GM12872 (cell line): ENCODE measurements at regions not wholly inside any gene's neighbourhood (a gene's known extent, or its start where the extent isn't known, plus 50 kb on each side); places are given as distances from the start of the nearest gene placed in this dataset.

Experiments used
- TF ChIP-seq, protein P1 (sequence below): IDR thresholded peaks from 3 replicates; pipeline ENCODE4 v1.5.1; 2011; ENCODE audit warnings: low read depth, mild to moderate bottlenecking, low read length, moderate library complexity; ENCODE audit not compliant: insufficient read depth

DNA sequence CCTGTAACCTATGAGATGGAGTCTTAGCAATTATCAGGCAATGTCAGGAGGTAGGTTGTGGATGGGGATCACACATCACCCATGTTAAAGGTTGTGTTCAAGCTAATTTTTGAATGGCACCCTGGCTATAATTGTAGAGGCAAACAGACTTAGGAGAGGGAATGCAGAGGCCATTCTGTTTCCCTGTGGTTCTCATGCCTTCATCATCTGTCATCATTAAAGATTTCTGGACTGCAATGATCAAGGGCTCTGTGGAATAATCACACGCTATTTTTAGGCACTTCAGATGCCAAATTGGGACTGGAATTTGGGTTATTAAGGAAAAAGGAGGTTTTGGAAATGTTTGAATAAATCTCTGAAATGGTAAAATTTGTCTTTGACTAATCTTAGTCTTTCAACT lies 1065.4 kb downstream of the TAF11L14 start:
- TF ChIP-seq, protein P1, sequence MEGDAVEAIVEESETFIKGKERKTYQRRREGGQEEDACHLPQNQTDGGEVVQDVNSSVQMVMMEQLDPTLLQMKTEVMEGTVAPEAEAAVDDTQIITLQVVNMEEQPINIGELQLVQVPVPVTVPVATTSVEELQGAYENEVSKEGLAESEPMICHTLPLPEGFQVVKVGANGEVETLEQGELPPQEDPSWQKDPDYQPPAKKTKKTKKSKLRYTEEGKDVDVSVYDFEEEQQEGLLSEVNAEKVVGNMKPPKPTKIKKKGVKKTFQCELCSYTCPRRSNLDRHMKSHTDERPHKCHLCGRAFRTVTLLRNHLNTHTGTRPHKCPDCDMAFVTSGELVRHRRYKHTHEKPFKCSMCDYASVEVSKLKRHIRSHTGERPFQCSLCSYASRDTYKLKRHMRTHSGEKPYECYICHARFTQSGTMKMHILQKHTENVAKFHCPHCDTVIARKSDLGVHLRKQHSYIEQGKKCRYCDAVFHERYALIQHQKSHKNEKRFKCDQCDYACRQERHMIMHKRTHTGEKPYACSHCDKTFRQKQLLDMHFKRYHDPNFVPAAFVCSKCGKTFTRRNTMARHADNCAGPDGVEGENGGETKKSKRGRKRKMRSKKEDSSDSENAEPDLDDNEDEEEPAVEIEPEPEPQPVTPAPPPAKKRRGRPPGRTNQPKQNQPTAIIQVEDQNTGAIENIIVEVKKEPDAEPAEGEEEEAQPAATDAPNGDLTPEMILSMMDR, result no peak

DNA sequence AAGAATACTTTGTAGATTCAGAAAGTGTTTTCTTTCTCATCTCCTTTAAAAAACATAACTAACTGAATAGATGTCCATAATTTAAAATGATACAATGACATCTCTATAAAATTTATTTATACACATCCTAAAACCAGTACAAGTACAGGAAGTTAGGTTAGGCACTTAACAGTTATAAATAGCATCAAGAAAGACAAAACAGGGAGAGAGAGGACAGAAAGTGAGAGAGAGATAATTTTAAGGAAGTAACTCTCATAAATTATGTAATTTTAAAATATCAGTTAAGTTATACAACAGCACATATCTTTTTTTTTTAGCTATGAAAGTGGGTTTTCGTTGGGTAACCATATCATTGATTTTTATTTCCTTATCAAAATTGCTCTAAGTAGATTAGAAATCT lies 1068.6 kb downstream of the TAF11L14 start:
- TF ChIP-seq, protein P1, result no peak

DNA sequence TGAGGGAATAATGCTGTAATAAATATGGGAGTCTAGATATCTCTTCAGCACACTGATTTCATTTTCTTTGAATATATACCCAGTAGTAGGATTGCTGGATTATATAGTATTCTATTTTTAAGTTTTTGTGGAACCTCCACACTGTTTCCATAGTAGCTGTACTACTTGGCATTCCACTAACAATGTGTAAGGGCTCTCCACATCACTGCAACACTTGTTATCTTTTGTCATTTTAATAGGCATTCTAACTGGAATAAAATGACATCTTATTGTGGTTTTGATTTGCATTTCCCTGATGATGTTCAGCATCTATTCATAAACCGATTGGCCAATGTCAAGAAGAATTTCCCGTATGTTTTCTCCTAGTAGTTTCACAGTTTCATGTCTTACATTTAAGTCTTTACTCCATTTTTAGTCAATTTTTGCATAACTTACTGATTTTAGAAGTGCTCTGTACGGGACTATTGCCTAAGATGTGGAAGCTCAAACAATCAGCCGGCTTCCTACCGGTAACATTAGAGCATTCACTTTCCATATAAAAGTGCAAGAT lies 1078.8 kb downstream of the TAF11L14 start:
- TF ChIP-seq, protein P1, result no peak

DNA sequence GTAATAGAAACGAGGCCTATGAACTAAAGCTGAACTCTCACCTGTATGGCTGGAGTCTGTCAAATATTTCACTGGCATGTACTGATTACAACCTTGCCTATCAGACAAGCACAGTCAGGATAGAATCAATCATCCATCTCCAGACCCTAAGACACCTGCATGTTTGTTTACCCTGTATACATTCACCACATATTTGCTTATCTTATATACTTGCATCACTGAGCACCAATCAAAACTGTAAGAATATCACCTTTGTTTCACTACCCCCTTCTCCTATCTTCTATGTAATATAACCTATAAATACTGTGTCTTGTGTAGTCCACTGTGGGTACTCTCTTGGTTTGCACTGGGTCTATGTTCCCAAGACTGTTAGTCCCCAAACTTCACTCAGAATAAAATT lies 1085.7 kb downstream of the TAF11L14 start:
- TF ChIP-seq, protein P1, result no peak

DNA sequence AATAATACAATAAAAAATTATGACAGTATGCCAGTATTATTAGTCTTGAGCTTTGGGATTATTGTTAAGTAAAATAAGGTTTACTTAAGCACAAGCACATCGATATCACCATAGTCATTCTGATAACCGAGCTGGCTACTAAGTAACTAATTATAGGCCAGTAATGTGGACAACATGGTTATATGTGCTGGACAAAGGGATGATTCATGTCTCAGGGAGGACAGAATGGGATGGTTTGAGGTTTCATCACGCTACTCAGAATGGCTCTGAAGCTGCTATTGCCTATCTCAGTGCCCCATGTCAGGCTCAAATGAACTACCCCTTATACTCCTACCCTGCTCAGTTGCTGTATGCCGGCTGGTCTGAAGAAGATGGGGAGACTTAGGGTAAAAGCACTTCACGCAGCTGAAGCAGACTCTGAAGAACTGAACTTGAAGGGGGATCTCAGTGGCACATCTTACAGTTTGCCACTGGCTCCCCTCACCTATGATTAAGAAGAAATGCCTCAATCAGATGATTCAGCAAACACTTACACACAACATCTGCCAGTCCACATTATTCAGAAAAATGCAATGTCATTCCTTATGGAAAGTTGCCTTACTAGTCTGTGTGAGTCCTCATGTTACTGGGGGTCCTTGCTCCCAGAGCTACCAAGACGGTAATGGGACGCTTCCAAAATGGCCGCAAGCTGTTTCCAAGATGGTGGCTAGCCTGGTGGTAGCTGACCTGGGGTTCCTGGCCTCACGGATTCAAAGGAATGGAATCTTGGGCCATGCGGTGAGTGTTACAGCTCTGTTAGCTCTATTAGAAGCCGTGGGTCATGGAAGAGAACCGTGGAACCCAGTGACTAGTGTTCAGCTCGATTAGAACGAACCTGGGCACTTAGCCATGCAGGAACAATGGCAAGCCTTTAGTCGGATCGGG lies 1098.6 kb downstream of the TAF11L14 start:
- TF ChIP-seq, protein P1, result no peak

DNA sequence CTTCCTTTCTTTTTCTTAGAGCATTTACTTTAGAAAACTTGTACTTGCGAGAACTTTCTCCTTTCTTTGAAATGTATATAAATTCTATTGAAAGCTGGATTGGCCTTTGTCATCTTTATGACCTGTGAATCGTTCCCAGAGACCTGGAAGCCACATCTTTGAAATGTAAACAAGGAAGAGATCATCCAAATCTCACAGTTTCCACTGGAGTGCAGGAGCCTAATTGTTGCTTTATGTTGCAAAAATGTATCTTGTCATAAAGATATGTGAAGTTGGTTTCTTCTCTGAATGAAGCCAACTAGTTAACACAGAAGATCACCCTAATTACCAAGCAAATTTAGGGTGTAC lies 1101.8 kb downstream of the TAF11L14 start:
- TF ChIP-seq, protein P1, result no peak

DNA sequence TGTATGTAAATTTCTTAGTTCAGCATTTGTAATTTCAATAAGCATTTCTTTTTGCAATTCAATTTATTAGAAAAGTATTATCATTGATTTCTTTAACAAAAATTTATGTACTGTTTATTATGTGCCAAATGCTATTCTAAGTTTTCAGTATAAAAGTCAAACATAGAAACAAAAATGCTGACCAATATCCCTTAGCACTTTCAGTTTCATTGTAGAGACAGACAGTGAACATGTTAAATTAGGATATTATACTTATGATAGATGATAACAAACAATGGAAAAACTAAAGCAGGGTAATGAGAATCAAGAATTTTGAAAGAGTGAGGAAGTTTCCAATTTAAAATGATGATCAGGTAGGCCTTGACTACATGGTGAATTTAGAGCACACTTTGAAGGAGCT lies 1106.0 kb downstream of the TAF11L14 start:
- TF ChIP-seq, protein P1, result no peak
